BE2C (cell line): ENCODE measurements at regions not wholly inside any gene's neighbourhood (a gene's known extent, or its start where the extent isn't known, plus 50 kb on each side); places are given as distances from the start of the nearest gene placed in this dataset.

Experiments
- DNase-seq: peaks from one replicate; pipeline ENCODE4 v3.0.0-alpha.2; 2020
- H3K27me3 ChIP-seq: fragments of 250-450 bp; sonication (Bioruptor Pico); 2 replicates; pipeline ENCODE4 v1.5.1; 2020; ENCODE audit warnings: mild to moderate bottlenecking
- H3K36me3 ChIP-seq: fragments of 250-450 bp; sonication (Bioruptor Pico); 2 replicates; pipeline ENCODE4 v1.5.1; 2020; ENCODE audit warnings: mild to moderate bottlenecking
- H3K4me1 ChIP-seq: fragments of 250-450 bp; sonication (Bioruptor Pico); 2 replicates; pipeline ENCODE4 v1.5.1; 2020
- H3K4me3 ChIP-seq: 2 replicates; pipeline ENCODE4 v1.5.1; 2011; ENCODE audit warnings: low read depth, low read length
- H3K9me3 ChIP-seq: fragments of 250-450 bp; sonication (Bioruptor Pico); 2 replicates; pipeline ENCODE4 v1.5.1; 2020
- CTCF ChIP-seq: IDR thresholded peaks from 2 replicates; pipeline ENCODE4 v1.5.1; 2012; ENCODE audit warnings: mild to moderate bottlenecking, low read depth, low read length

GRCh38 chr7:91512958-91513357 lies 248.7 kb downstream of the FZD1 start:
- H3K4me3 ChIP-seq = no peak overlapping the region
- no peak for TF ChIP-seq CTCF
- H3K36me3 ChIP-seq = no peaks in the 10 kb centered on the region
- H3K9me3 ChIP-seq = no peaks in the 10 kb centered on the region; the same call in 1 of the 2 replicates
- H3K27me3 ChIP-seq = no peaks in the 10 kb centered on the region
- DNase-seq = no peak
- no peaks in the 10 kb centered on the region for H3K4me1 ChIP-seq

- Histone ChIP-seq H3K9me3 (no peaks in the 10 kb centered on the region; the same call in 1 of the 2 replicates), H3K36me3 (no peaks in the 10 kb centered on the region), H3K4me3 (no peak overlapping the region), H3K4me1 (no peaks in the 10 kb centered on the region), H3K27me3 (no peaks in the 10 kb centered on the region)
- no peak for TF ChIP-seq CTCF
- no peak for DNase-seq
Observed at GRCh38 chr7:91514591-91514990, 250.4 kb downstream of the FZD1 start.

- Histone ChIP-seq H3K4me3 (no peak overlapping the region), H3K4me1 (no peaks in the 10 kb centered on the region), H3K36me3 (no peaks in the 10 kb centered on the region), H3K9me3 (no peaks in the 10 kb centered on the region; the same call in 1 of the 2 replicates), H3K27me3 (no peaks in the 10 kb centered on the region)
- no peak for DNase-seq
- no peak for TF ChIP-seq CTCF
Observed at GRCh38 chr7:91515961-91516360, 251.7 kb downstream of the FZD1 start.

- H3K27me3 ChIP-seq = no peaks in the 10 kb centered on the region
- no peak for TF ChIP-seq CTCF
- H3K4me1 ChIP-seq = no peaks in the 10 kb centered on the region
- no peaks in the 10 kb centered on the region; the same call in 1 of the 2 replicates for H3K9me3 ChIP-seq
- H3K4me3 ChIP-seq = no peak overlapping the region
- no peak for DNase-seq
- no peaks in the 10 kb centered on the region for H3K36me3 ChIP-seq
Observed at GRCh38 chr7:91517201-91517785, 253.1 kb downstream of the FZD1 start.

GRCh38 chr7:91518058-91518457 lies 253.8 kb downstream of the FZD1 start:
- no peak for DNase-seq
- H3K36me3 ChIP-seq = no peaks in the 10 kb centered on the region
- no peaks in the 10 kb centered on the region for H3K4me1 ChIP-seq
- H3K27me3 ChIP-seq = no peaks in the 10 kb centered on the region
- no peaks in the 10 kb centered on the region; the same call in 1 of the 2 replicates for H3K9me3 ChIP-seq
- TF ChIP-seq CTCF = no peak
- no peak overlapping the region for H3K4me3 ChIP-seq

GRCh38 chr7:91519241-91520158 lies 255.3 kb downstream of the FZD1 start:
- H3K4me1 ChIP-seq = no peaks in the 10 kb centered on the region
- no peaks in the 10 kb centered on the region for H3K36me3 ChIP-seq
- H3K4me3 ChIP-seq = no peak overlapping the region
- TF ChIP-seq CTCF = no peak
- H3K9me3 ChIP-seq = no peaks in the 10 kb centered on the region; the same call in 1 of the 2 replicates
- no peaks in the 10 kb centered on the region for H3K27me3 ChIP-seq
- no peak for DNase-seq
